ENCODE measurements at regions not wholly inside any gene's neighbourhood (a gene's known extent, or its start where the extent isn't known, plus 50 kb on each side); places are given as distances from the start of the nearest gene placed in this dataset.

DNA sequence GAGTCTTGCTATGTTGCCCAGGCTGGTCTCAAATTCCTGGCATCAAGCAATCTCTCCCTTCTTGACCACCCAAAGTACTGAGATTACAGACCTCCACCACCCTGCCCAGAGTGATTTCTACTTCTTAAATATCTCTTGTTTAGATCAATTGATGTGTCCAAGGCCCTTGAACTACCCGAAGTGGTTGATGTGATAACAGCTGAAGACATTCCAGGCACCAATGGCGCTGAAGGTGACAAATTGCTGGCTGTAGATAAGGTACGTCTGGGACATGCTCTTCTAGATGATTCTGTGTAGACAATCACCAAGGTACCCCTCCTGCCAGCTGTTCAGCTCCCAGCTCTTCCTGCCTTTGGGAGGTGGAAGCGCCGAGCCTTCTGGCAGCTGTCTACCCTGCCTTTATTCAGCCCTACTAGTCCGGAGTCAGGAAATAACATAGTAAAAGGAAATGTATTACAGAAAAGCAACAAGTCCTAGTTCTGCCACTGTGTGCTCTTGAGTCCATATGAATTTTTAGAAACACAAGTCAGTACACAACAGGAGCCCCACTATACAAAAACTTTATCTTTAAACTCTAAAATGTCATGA, 61.3 kb upstream of the BZW1 start:
- TF ChIP-seq, protein P1, sequence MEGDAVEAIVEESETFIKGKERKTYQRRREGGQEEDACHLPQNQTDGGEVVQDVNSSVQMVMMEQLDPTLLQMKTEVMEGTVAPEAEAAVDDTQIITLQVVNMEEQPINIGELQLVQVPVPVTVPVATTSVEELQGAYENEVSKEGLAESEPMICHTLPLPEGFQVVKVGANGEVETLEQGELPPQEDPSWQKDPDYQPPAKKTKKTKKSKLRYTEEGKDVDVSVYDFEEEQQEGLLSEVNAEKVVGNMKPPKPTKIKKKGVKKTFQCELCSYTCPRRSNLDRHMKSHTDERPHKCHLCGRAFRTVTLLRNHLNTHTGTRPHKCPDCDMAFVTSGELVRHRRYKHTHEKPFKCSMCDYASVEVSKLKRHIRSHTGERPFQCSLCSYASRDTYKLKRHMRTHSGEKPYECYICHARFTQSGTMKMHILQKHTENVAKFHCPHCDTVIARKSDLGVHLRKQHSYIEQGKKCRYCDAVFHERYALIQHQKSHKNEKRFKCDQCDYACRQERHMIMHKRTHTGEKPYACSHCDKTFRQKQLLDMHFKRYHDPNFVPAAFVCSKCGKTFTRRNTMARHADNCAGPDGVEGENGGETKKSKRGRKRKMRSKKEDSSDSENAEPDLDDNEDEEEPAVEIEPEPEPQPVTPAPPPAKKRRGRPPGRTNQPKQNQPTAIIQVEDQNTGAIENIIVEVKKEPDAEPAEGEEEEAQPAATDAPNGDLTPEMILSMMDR (IDR thresholded peaks at IDR 0.05; ENCODE audit: control insufficient read depth, insufficient read depth, low read depth, low read length, missing control alignments), result no peak
- no peak overlapping the region for H3K4me3 ChIP-seq (ENCODE audit: control insufficient read depth, low read depth, low read length)
- no peak for DNase-seq (ENCODE audit: low read depth)

- TF ChIP-seq, protein P1 (IDR thresholded peaks at IDR 0.05; ENCODE audit: control insufficient read depth, insufficient read depth, low read depth, low read length, missing control alignments), result no peak
- no peak for DNase-seq (ENCODE audit: low read depth)
- no peak overlapping the region for H3K4me3 ChIP-seq (ENCODE audit: control insufficient read depth, low read depth, low read length)
These were observed 59.9 kb upstream of the BZW1 start for GRCh38 chr2:200751786-200752185.

GRCh38 chr2:200752332-200752731, 59.4 kb upstream of the BZW1 start:
- TF ChIP-seq, protein P1 (IDR thresholded peaks at IDR 0.05; ENCODE audit: control insufficient read depth, insufficient read depth, low read depth, low read length, missing control alignments), result no peak
- DNase-seq (ENCODE audit: low read depth), result no peak
- no peak overlapping the region for H3K4me3 ChIP-seq (ENCODE audit: control insufficient read depth, low read depth, low read length)

DNA sequence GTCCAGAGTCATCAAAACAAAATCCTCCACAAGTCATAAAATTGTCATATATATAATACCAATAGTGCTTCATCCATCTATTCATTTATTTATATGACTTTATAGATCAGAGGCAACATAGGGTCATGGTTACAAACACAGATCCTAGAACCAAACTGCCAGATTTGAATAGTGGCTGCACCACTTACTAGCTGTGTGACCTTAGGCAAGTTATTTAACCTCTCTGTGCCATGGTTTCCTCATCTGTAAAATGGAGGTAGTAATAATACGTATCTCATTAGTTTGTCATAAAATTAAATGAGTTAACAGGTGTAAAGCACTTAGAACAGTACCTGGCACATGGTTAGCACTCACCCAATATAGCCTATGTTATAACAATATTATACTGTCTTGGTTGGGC, 58.9 kb upstream of the BZW1 start:
- no peak for DNase-seq (ENCODE audit: low read depth)
- no peak overlapping the region for H3K4me3 ChIP-seq (ENCODE audit: control insufficient read depth, low read depth, low read length)
- TF ChIP-seq, protein P1 (IDR thresholded peaks at IDR 0.05; ENCODE audit: control insufficient read depth, insufficient read depth, low read depth, low read length, missing control alignments), result no peak

DNA sequence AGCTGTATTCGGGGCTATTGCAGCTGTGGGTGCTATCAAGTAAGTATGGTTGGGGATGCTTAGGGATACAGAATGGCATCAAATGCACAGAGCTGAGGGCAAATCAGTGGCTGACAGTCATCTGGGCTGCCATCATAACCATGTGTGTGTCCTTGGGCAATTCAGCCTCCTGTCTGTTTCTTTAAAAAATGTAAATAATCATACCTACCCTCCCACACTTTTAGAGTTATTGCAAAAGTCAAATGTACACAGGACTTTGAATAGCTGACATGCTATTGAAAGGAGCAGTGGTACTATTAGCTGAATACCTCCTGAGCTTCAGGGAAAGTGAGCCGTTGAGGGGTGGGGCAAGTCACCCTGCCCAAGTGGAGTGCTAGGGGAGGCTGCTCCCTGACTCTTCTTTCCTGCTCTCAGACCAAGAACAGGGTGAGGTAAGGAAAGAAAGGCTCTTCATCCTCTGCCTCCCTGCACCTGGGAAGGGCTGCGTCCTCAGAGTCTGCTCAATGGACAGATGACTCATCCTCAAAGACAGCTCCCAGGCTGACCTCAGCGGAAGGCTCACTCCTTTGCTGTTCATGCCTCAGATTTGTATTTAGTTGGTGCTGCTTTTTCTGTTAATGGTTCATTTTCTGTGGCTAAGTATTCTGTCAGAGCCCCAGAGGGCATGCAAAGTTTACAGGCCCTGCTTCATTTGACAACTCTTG, 54.9 kb upstream of the BZW1 start:
- peak; percentile 54 for DNase-seq (ENCODE audit: low read depth)
- TF ChIP-seq, protein P1 (IDR thresholded peaks at IDR 0.05; ENCODE audit: control insufficient read depth, insufficient read depth, low read depth, low read length, missing control alignments), result no peak
- no peak overlapping the region for H3K4me3 ChIP-seq (ENCODE audit: control insufficient read depth, low read depth, low read length)

DNA sequence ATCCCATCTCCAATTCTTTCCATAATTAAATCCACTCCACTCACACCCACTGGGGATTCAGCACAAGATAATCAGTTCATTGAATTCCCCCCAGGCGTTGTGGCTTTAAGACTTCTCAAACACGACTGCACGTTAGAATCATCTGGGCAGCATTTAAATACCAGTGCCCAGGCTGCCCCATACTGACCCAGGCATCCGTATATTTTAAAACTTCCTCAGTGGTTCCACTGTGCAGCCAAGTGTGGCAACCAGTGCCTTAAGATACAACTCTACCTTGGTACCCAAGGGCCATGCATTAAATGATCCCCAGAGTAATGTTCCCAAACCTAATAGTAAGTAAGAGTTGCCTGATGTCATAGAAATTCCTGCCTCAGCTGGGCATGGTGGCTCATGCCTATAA, 54.3 kb upstream of the BZW1 start:
- TF ChIP-seq, protein P1 (IDR thresholded peaks at IDR 0.05; ENCODE audit: control insufficient read depth, insufficient read depth, low read depth, low read length, missing control alignments), result no peak
- no peak for DNase-seq (ENCODE audit: low read depth)
- H3K4me3 ChIP-seq (ENCODE audit: control insufficient read depth, low read depth, low read length), result no peak overlapping the region

Measured in AG09309 (cell line).